Panc1 (cell line): ENCODE measurements at regions not wholly inside any gene's neighbourhood (a gene's known extent, or its start where the extent isn't known, plus 50 kb on each side); places are given as distances from the start of the nearest gene placed in this dataset.

ENCODE experiments used
- POLR2AphosphoS5 ChIP-seq: IDR thresholded peaks from 2 replicates; pipeline ENCODE4 v1.6.1; 2012; ENCODE audit warnings: mild to moderate bottlenecking, low read depth, low read length, moderate library complexity
- TCF7L2 ChIP-seq: IDR thresholded peaks from 2 replicates; pipeline ENCODE4 v1.6.1; 2011; ENCODE audit warnings: mild to moderate bottlenecking, low read depth, low read length, inconsistent platforms
- TF ChIP-seq, protein P1 (sequence below): fragments of 450-650 bp; IDR thresholded peaks from 2 replicates; pipeline ENCODE4 v1.5.1; 2017; ENCODE audit warnings: mild to moderate bottlenecking
- TF ChIP-seq, protein P2 (sequence below), 2 experiments: IDR thresholded peaks; 2 replicates each; pipeline ENCODE4 v1.6.1; 2011 to 2012; ENCODE audit warnings: low read depth in 2 of 2, control low read depth in 1 of 2, low read length in 1 of 2, mild to moderate bottlenecking in 1 of 2, moderate library complexity in 1 of 2; ENCODE audit not compliant: insufficient read depth in 1 of 2

DNA sequence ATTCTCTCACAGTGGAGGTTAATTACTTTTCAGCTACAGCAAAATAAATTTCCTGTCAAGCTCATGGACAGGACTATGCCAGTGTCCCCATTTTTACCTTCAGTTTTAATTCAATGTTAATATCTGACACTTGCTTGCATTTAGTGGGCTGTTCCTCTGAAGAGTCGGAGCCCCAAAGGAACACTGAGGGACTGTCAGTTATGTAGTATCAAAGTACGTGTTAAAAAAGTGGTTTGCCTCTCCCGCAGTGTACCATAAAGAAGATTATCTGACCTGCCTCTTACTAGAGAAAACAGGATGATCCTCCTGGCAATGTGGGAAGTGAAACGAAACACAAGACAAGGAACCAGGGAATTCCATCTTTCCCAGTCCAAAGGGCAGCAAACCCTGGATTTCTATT lies 1010.9 kb upstream of the PHF14 start:
- TF ChIP-seq, protein P1, sequence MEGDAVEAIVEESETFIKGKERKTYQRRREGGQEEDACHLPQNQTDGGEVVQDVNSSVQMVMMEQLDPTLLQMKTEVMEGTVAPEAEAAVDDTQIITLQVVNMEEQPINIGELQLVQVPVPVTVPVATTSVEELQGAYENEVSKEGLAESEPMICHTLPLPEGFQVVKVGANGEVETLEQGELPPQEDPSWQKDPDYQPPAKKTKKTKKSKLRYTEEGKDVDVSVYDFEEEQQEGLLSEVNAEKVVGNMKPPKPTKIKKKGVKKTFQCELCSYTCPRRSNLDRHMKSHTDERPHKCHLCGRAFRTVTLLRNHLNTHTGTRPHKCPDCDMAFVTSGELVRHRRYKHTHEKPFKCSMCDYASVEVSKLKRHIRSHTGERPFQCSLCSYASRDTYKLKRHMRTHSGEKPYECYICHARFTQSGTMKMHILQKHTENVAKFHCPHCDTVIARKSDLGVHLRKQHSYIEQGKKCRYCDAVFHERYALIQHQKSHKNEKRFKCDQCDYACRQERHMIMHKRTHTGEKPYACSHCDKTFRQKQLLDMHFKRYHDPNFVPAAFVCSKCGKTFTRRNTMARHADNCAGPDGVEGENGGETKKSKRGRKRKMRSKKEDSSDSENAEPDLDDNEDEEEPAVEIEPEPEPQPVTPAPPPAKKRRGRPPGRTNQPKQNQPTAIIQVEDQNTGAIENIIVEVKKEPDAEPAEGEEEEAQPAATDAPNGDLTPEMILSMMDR: no peak
- TF ChIP-seq, protein P2, sequence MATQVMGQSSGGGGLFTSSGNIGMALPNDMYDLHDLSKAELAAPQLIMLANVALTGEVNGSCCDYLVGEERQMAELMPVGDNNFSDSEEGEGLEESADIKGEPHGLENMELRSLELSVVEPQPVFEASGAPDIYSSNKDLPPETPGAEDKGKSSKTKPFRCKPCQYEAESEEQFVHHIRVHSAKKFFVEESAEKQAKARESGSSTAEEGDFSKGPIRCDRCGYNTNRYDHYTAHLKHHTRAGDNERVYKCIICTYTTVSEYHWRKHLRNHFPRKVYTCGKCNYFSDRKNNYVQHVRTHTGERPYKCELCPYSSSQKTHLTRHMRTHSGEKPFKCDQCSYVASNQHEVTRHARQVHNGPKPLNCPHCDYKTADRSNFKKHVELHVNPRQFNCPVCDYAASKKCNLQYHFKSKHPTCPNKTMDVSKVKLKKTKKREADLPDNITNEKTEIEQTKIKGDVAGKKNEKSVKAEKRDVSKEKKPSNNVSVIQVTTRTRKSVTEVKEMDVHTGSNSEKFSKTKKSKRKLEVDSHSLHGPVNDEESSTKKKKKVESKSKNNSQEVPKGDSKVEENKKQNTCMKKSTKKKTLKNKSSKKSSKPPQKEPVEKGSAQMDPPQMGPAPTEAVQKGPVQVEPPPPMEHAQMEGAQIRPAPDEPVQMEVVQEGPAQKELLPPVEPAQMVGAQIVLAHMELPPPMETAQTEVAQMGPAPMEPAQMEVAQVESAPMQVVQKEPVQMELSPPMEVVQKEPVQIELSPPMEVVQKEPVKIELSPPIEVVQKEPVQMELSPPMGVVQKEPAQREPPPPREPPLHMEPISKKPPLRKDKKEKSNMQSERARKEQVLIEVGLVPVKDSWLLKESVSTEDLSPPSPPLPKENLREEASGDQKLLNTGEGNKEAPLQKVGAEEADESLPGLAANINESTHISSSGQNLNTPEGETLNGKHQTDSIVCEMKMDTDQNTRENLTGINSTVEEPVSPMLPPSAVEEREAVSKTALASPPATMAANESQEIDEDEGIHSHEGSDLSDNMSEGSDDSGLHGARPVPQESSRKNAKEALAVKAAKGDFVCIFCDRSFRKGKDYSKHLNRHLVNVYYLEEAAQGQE (IDR thresholded peaks at IDR 0.05; ENCODE audit: insufficient read depth in 1 of 2, low read depth in 2 of 2, low read length in 1 of 2): no peak
- TF ChIP-seq TCF7L2 (no peak), POLR2AphosphoS5 (no peak)
